Esophagus muscularis mucosa (tissue), 4 donors: ENCODE measurements at regions not wholly inside any gene's neighbourhood (a gene's known extent, or its start where the extent isn't known, plus 50 kb on each side); places are given as distances from the start of the nearest gene placed in this dataset.

Experiments
- EP300 ChIP-seq: sonication (generic); formaldehyde crosslinking; IDR thresholded peaks from one replicate; pipeline ENCODE4 v1.6.1; 2017; ENCODE audit warnings: antibody characterized with exemption
- POLR2A ChIP-seq: fragments of 450-650 bp; IDR thresholded peaks from one replicate; pipeline ENCODE4 v1.6.1; 2017; ENCODE audit warnings: antibody characterized with exemption, moderate library complexity, mild to moderate bottlenecking, low read depth
- POLR2AphosphoS5 ChIP-seq, 2 donors: sonication (generic); formaldehyde crosslinking; IDR thresholded peaks; one replicate each; pipeline ENCODE4 v1.6.1; 2017; ENCODE audit warnings: antibody characterized with exemption in 2 of 2
- TF ChIP-seq, protein P1 (sequence below), 3 experiments: fragments of 200-600 bp in 2 of 3; fragments of 450-650 bp in 1 of 3; sonication (generic) in 2 of 3; IDR thresholded peaks; one replicate each; pipeline ENCODE4 v1.5.1; 2017 to 2019; ENCODE audit warnings: antibody characterized with exemption in 3 of 3, mild to moderate bottlenecking in 2 of 3, moderate library complexity in 1 of 3

DNA sequence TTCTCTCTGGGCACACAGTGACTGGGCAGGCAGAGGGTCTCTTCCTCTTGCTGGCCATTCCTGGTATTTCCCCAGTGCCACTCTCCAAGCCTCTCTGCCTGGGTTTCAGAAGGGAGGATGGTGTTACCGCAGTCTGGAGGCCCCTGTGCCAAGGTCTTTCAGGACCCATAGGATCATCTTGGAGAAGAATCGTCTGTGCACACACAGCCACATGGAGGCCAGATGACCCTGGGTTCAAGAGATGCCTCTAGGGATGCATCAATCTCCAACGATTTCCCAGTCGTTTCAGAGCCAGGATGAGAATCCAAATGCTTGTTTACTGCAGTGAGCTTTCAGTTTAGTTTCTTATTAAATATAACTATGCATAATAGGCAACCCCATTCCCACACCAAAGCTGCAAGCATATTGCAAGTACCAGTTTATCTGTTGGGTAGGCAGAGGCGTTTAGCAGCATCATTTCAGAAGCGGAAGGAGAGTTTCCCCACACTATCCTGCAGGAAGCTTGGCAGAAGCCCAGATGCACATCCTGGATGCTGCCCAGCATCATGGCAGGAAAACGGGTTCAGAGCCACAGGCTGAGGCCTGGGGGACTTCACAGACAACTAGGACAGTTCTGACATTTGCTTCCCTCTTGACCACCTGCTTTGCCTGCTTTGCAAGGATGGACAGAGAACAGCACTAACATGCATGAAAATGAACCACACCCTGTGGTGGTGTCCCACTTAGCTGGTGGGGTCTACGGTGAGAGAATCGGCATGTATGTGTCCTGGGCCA is 134.7 kb upstream of the FAM20C start:
- TF ChIP-seq POLR2A: no peak
- TF ChIP-seq, protein P1, sequence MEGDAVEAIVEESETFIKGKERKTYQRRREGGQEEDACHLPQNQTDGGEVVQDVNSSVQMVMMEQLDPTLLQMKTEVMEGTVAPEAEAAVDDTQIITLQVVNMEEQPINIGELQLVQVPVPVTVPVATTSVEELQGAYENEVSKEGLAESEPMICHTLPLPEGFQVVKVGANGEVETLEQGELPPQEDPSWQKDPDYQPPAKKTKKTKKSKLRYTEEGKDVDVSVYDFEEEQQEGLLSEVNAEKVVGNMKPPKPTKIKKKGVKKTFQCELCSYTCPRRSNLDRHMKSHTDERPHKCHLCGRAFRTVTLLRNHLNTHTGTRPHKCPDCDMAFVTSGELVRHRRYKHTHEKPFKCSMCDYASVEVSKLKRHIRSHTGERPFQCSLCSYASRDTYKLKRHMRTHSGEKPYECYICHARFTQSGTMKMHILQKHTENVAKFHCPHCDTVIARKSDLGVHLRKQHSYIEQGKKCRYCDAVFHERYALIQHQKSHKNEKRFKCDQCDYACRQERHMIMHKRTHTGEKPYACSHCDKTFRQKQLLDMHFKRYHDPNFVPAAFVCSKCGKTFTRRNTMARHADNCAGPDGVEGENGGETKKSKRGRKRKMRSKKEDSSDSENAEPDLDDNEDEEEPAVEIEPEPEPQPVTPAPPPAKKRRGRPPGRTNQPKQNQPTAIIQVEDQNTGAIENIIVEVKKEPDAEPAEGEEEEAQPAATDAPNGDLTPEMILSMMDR (IDR thresholded peaks at IDR 0.05): no peak
- TF ChIP-seq POLR2AphosphoS5 (IDR thresholded peaks at IDR 0.05): no peak
- no peak for TF ChIP-seq EP300
